Endothelial cell of umbilical vein (primary cell): ENCODE measurements at regions not wholly inside any gene's neighbourhood (a gene's known extent, or its start where the extent isn't known, plus 50 kb on each side); places are given as distances from the start of the nearest gene placed in this dataset.

Experiments
- BruUV-seq: library from RNA; stranded (reverse); fragments of 400-500 nt; replicated peaks from 2 replicates; lab custom pipeline; 2021; lab: Mats Ljungman, UMichigan
- CTCF ChIA-PET: fragments of 300-600, 350-600 bp; sonication (Branson Sonifier 250); formaldehyde crosslinking; loops from one replicate; lab custom pipeline; 2021; ENCODE audit warnings: antibody characterized with exemption, inconsistent platforms; lab: Charles Lee
- POLR2A ChIA-PET: fragments of 300-600, 350-600 bp; sonication (Branson Sonifier 250); formaldehyde crosslinking; loops from one replicate; lab custom pipeline; 2021; ENCODE audit warnings: antibody characterized with exemption, inconsistent platforms; lab: Charles Lee
- DNase-seq: peaks from one replicate; pipeline ENCODE4 v3.0.0-alpha.2; 2011; ENCODE audit warnings: low read depth, low spot score
- FAIRE-seq: peaks from 2 replicates; lab custom pipeline; 2011; peaks lifted over from hg19 to GRCh38; lab: Jason Lieb, UNC
- H2AFZ ChIP-seq: 2 replicates; pipeline ENCODE4 v1.6.0; 2012; ENCODE audit warnings: low read depth, low read length, control low read depth, inconsistent platforms
- H3K27ac ChIP-seq: 2 replicates; pipeline ENCODE4 v1.5.1; 2011; ENCODE audit warnings: low read depth, mild to moderate bottlenecking, control low read depth, low read length, moderate library complexity; ENCODE audit not compliant: insufficient read depth
- H3K27me3 ChIP-seq, 2 experiments: 2 replicates each; pipeline versions ENCODE4 v1.6.0 to v1.6.1; 2011; ENCODE audit warnings: low read length in 2 of 2, mixed read lengths in 1 of 2; ENCODE audit not compliant: control insufficient read depth in 2 of 2, insufficient read depth in 2 of 2
- H3K36me3 ChIP-seq, 2 experiments: 2 replicates in 1 of 2; 3 replicates in 1 of 2; pipeline ENCODE4 v1.5.1; 2011; ENCODE audit warnings: low read length in 2 of 2, mild to moderate bottlenecking in 1 of 2, moderate library complexity in 1 of 2; ENCODE audit not compliant: control insufficient read depth in 2 of 2, insufficient read depth in 2 of 2; ENCODE audit errors: extremely low read depth in 1 of 2
- H3K4me1 ChIP-seq: 3 replicates; pipeline ENCODE4 v1.5.1; 2011; ENCODE audit warnings: mild to moderate bottlenecking, low read length; ENCODE audit not compliant: control insufficient read depth, insufficient read depth; ENCODE audit errors: extremely low read depth
- H3K4me2 ChIP-seq: 2 replicates; pipeline ENCODE4 v1.6.1; 2011; ENCODE audit warnings: low read length, control low read depth, mixed read lengths; ENCODE audit not compliant: insufficient read depth
- H3K4me3 ChIP-seq, 3 experiments: fragments of 200-600 bp in 1 of 3; sonication (generic), shearing (Covaris generic) in 1 of 3; replicated peaks in 1 of 3; 2 replicates each; pipeline ENCODE4 v1.5.1; 2011 to 2016; ENCODE audit warnings: control low read depth in 3 of 3, low read length in 3 of 3, mild to moderate bottlenecking in 2 of 3, inconsistent platforms in 1 of 3, low read depth in 1 of 3, moderate library complexity in 1 of 3; ENCODE audit not compliant: insufficient read depth in 1 of 3
- H3K79me2 ChIP-seq: 2 replicates; pipeline ENCODE4 v1.6.0; 2012; ENCODE audit warnings: low read length, inconsistent platforms; ENCODE audit not compliant: control insufficient read depth, insufficient read depth
- H3K9ac ChIP-seq: replicated peaks from 2 replicates; pipeline ENCODE3; 2011; ENCODE audit warnings: low read length, control low read depth; ENCODE audit not compliant: insufficient read depth; ENCODE audit errors: extremely low read depth
- H3K9me1 ChIP-seq: replicated peaks from 3 replicates; pipeline ENCODE4 v1.6.0; 2011; ENCODE audit warnings: mild to moderate bottlenecking, low read length; ENCODE audit not compliant: control insufficient read depth, insufficient read depth; ENCODE audit errors: extremely low read depth
- H3K9me3 ChIP-seq: replicated peaks from 2 replicates; pipeline ENCODE4 v1.5.1; 2012; ENCODE audit warnings: low read length, inconsistent platforms; ENCODE audit not compliant: control insufficient read depth, insufficient read depth
- H4K20me1 ChIP-seq: replicated peaks from 2 replicates; pipeline ENCODE3; 2011; ENCODE audit warnings: mild to moderate bottlenecking, low read length; ENCODE audit not compliant: control insufficient read depth, insufficient read depth; ENCODE audit errors: extremely low read depth
- CTCF ChIP-seq, 2 donors: IDR thresholded peaks; 1 replicate in 1 of 2; 2 replicates in 1 of 2; pipeline ENCODE4 v1.5.1; 2011; ENCODE audit warnings: low read length in 2 of 2, mild to moderate bottlenecking in 2 of 2, moderate library complexity in 2 of 2, control low read depth in 1 of 2, inconsistent platforms in 1 of 2, low read depth in 1 of 2; ENCODE audit not compliant: insufficient read depth in 1 of 2; ENCODE audit errors: extremely low read depth in 1 of 2
- EZH2 ChIP-seq: IDR thresholded peaks from 2 replicates; pipeline ENCODE4 v1.6.1; 2012; ENCODE audit warnings: borderline replicate concordance, low read depth, mild to moderate bottlenecking, moderate library complexity, low read length, inconsistent platforms; ENCODE audit not compliant: severe bottlenecking
- FOS ChIP-seq: IDR thresholded peaks from 2 replicates; pipeline ENCODE4 v1.6.1; 2011; ENCODE audit warnings: mild to moderate bottlenecking, low read length, moderate library complexity, borderline replicate concordance; ENCODE audit not compliant: insufficient read depth
- GATA2 ChIP-seq: IDR thresholded peaks from 2 replicates; pipeline ENCODE4 v1.7.0; 2011; ENCODE audit warnings: low read depth, mild to moderate bottlenecking, moderate library complexity, mixed read lengths, low read length; ENCODE audit not compliant: insufficient read length, insufficient read depth
- JUN ChIP-seq: IDR thresholded peaks from 2 replicates; pipeline ENCODE4 v1.6.1; 2011; ENCODE audit warnings: borderline replicate concordance, low read depth; ENCODE audit not compliant: insufficient read length, insufficient read depth
- MYC ChIP-seq: IDR thresholded peaks from one replicate; pipeline ENCODE4 v1.6.1; 2011; ENCODE audit warnings: mild to moderate bottlenecking, low read depth, low read length
- POLR2AphosphoS5 ChIP-seq: IDR thresholded peaks from 2 replicates; pipeline ENCODE4 v1.6.1; 2012; ENCODE audit warnings: low read depth, mild to moderate bottlenecking, control low read depth, low read length, moderate library complexity; ENCODE audit not compliant: insufficient read depth
- dilution Hi-C: fragments of 300-500 bp; cut with MboI; formaldehyde crosslinking; loops from one replicate; pipeline ENCODE4 v1.15.0; 2019; ENCODE audit warnings: low sequenced_read_pairs; ENCODE audit not compliant: extremely low pct_ligation_motif_present
- intact Hi-C: fragments of 100-400 bp; cut with micrococcal nuclease; formaldehyde crosslinking; loops from one replicate; pipeline ENCODE4 v1.10.0; 2022

DNA sequence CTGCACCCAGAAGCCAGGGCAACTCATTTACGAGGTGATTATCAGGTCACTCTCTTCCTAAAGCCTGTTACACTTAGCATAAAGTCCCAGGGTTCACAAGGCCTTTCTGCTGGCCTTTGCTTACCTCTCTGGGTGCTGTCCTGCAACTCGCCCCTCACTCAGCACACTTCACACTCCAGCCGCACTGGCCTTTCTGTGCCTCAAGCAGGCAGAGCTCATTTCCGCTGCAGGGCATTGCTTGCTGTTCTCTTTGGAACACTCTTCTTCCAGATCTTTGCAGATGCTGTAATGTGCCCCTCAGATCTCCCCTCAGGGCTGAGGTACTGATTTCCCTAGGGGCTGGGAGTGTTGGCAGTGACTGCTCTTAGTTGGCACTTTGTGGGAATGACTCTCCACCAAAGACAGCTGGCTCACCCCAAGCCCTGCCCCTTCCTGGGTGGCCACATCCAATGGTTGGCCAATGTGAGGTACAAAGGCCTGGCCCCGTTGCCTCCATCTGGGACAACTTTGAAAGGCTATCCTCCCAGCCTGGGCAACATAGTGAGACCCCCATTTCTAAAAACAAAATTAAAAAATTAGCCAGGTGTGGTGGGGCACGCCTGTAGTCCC lies 50.8 kb upstream of the SSBP3 start:
- no peak overlapping the region for H3K4me3 ChIP-seq
- no peaks in the 10 kb centered on the region for H3K36me3 ChIP-seq
- no peaks in the 10 kb centered on the region for H3K27me3 ChIP-seq
- FAIRE-seq, result no peak
- H3K4me2 ChIP-seq, result no peak overlapping the region
- no peak for TF ChIP-seq EZH2
- no peak for TF ChIP-seq POLR2AphosphoS5
- TF ChIP-seq GATA2, result no peak
- no peak for TF ChIP-seq JUN
- TF ChIP-seq CTCF (IDR thresholded peaks at IDR 0.05; ENCODE audit: extremely low read depth in 1 of 2, insufficient read depth in 1 of 2, low read depth in 1 of 2, low read length in 2 of 2), result no peak
- TF ChIP-seq FOS, result no peak
- TF ChIP-seq MYC, result no peak
- no peak overlapping the region for H2AFZ ChIP-seq
- H3K9ac ChIP-seq, result no peak overlapping the region
- no peaks in the 10 kb centered on the region for H3K9me3 ChIP-seq
- no peak overlapping the region for H3K27ac ChIP-seq
- no peaks in the 10 kb centered on the region for H3K9me1 ChIP-seq
- no peak for DNase-seq
- dilution Hi-C loops, result no loop called here
- no peaks in the 10 kb centered on the region for H3K79me2 ChIP-seq
- H4K20me1 ChIP-seq, result no peaks in the 10 kb centered on the region
- intact Hi-C loops, result no loop called here
- ChIA-PET CTCF (interaction anchor here (1.0 to 1.4 kb wide), 2 partner anchors 8 to 12 kb away, joined by 3 to 5 read pairs; no protein-coding TSS in a partner anchor), POLR2A (interaction anchor here (0.7 kb wide), 1 partner anchor 255 kb away, joined by 5 read pairs; no protein-coding TSS in a partner anchor)
- H3K4me1 ChIP-seq, result peaks cover 2% of the 10 kb centered on the region
- no TSS peak for BruUV-seq
